Activated T-cell treated with anti-CD3 and anti-CD28 coated beads for 24 hours (primary cell): ENCODE measurements at regions not wholly inside any gene's neighbourhood (a gene's known extent, or its start where the extent isn't known, plus 50 kb on each side); places are given as distances from the start of the nearest gene placed in this dataset.
"Not testable (repeated sequence)": the region's sequence is repeated elsewhere in the genome, so short reads cannot be mapped to it uniquely, and the experiment has no call there.

Experiments
- DNase-seq: peaks from one replicate; pipeline ENCODE4 v3.0.0-alpha.2; 2020; ENCODE audit warnings: low read depth

DNA sequence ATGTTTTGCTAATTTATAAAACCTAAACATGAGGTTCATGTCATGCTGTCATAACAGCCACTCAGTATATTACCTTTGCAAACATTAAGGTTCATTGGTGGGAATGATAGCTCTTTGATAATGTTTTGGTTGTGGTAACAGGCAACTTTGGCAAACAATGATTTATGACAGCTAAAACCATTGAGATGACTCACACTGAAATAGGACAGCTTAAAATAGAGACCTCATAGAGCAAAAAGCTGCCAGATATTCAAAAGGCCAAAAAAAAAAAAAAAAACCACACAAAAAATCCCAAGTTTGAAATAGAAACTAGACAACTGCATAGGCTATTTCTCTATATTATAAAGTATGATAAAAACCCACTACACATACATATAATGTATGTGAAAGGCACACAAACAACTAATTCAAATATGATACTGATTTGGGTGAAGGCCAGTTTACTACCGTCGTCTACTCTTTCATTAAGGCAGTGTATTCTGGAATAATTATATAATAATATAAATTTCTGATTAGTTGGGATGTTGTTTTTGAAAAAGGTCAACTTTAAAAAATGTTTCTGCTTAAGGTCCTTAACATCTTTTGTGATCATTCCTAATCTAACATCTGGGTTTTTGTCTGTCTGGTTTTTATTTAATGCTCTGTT, 646.0 kb upstream of the PITX2 start:
- no peak for DNase-seq

DNA sequence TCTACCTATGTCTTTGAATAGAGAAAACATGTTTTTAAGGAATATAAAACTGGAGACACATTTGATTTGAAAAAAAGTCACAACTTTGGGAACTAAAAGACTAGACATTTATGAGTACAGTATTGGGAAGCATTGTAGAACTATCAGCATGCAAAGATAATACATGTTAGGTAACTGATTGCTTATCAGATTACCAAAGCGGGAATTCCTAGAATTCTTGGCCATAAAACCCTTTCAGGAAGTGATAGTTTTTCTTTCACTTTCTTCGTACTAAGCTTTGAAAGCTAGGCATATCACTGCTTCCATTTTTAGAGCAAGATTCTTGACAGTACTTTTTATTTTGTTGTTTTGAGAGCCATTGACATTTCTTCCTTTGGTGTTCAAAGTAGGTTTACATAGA, 646.6 kb upstream of the PITX2 start:
- no peak for DNase-seq

DNA sequence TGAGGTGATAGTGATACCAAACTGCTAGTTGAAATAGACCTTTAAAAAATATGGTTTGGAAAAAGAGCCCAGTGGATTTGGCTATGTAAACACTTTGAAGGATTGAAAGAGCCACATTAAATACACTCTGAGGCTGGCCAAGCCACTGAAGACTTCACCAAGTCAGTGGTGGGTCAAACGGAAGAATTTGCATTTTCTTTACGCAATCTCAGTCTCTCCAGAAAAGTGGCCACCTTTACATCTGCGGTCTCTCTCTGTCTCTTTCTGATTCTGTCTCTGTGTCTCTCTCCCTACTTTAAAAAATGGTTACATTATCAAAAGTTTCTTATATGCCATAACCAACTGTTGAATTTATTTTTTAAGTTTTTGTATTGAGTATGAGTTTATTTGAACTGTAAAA, 651.2 kb upstream of the PITX2 start:
- no peak for DNase-seq

DNA sequence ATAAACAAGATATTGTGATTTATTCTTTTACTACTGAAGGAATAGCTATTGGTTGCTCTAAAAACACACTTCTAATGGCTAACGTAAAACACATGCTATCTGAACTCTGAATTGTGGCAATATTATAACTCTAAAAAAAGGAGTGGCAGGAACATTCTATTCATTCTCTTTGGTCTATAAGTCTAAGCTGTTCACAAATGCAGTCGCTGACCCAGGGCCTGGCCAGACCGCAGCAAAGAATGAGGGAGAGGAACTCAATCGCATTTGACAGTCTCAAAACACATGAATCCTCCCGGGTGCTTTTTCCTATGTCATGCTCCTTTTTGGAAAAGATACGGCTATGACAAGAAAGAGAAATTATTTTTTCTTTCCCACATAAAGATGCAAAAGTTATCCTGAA, 651.6 kb upstream of the PITX2 start:
- DNase-seq: no peak

DNA sequence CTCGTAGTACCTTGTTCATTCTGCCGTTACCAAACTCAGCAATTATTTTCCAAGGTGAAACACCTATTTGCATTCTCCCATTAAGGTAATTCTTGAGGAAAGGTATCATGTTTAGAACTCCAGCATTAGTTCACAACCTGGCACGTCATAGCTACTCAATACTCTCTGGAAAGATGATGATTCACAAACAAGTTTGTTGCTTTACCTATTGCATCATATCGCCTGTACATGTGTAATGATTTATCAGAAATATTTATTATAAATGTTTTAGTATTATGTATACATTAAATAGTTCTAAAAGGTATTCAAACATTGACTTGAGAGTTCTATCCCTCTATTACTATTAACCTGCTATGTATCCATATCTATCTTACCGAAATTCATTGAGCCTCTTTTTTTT, 658.3 kb upstream of the PITX2 start:
- DNase-seq: no peak

DNA sequence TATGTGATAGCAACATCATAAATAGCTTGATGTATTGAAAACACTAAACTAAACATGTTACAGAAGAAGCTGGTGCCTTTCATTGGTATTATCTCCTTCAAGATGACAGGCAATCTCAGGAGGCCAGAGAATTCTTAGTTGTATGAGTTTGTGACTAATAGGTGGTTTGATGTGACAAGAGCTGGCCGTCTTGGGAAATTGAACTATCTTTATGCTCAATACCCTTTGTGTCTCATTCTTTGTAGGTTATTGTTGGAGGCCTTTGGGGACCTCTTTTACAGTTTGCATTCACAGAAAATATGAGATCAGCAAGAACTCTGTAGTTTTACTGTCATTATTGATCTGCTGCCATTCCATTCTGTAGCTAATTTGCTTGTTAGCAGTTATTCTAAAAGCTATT, 659.2 kb upstream of the PITX2 start:
- DNase-seq: no peak

DNA sequence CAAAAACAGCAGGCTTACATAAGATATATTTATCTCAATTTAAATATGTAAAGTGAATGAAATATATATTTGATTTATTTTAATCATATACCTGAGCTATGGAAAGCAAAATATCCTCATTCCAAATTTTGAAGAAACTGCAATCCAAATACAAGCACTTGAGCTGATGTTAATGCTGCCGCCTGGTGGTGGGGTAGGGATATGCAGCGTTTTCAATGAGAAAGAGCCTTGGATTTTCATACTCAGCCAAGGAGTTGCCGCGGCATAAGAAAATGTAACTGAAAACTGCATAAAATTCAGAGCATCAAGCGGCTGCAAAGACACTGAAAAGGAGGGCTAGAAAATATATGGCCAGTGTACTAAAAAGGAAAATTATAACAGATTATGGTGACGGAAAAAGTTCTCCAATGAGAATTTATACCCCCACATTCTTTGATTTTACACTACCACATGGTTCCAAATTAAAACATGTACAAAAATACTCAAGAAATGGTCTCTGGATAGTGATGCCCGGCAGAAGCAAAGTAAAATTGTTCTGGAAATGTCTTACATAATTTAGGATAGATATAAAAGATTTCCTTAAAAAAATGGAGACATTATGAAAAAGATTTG, 660.3 kb upstream of the PITX2 start:
- DNase-seq: peak; percentile 12

DNA sequence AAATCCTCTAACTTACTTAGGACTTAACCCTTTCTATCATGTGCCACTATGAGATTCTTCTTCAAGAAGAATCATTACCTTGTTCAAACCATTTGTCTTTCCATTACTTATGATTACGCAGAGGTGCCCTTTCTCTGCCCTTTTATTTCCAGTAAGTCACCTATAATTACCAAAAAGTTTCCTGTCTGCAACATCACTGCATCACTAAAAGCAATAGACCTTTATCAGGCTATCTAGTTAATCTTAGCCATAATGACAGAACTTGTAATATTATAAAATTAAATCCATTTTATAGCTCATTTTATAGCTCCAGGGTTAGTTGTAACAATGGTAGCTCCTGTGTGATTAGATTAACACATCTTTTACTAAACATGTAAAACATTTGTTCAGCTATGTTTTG, 673.6 kb upstream of the PITX2 start:
- no peak for DNase-seq

DNA sequence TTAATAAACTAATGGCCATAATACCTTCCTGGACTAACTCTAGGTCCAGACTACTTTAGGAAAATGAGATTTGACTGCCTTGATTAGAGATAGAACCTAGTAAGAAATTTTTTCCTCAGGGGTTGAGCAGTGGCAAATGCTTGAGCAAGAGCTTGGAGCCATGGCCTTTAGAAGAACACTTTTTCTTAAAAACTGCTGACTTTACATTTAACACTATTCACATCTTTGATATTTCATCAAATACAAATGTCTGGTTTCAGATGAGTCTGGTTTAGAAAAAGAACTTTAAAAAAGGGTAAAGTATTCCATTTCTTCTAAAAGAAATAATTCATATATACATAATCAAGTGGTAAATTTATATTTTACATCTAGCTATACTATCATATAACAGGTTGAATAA, 680.9 kb upstream of the PITX2 start:
- DNase-seq: no peak

DNA sequence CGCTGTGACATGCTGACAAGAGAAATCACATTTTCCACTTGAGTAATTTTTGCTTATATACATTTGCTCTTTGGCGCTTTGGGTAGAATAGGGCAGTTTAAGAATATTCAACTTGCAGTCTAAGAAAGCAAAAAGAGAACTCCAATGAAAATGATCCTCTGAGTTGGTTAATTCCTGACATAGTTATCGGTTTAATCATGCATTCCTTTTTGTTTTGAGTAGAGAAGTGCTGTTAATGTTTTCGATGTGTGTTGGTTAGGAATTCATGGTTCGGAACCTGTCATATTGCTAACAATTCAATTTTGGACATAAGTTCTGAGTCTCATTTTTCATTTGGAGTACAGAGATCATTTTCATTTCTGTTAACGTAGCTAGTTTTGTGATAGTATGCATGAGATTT, 700.6 kb upstream of the PITX2 start:
- no peak for DNase-seq

DNA sequence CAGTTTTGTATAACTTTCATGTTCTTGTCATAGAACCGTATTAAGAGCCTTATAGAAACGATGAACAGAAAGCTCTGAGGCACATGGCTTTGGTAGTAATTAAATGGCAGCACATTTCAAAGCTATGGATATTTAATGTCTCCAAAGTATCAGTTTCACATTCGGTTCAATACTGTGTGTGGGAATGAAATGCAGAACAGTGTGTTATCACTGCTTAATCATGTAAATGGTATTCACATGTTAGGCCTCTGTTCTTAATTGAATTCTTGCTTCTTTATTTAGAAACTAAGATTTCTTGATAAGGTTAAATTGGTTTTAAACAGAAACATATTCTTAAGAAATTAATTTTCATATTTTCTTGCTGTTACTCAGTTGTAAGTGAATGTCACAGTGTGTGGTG, 701.0 kb upstream of the PITX2 start:
- DNase-seq: no peak

DNA sequence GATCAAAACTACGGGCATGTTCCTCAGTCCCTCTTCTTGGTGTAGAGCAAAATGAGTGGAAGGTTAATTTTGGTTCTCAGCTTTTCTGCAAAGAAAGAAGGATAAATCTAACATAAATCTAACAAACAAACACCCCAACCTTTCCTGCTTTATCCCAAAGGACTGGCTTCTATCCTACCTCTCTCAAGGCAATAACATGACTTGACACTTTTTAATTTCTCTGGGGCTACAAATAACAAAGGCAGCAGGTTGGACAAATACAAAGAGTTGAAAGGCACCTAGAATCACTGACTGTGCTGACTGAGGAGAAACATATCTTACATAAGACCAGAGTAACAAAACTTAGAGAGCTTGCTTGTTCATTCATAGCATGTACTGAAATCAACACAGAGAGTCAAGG, 703.6 kb upstream of the PITX2 start:
- DNase-seq: no peak

DNA sequence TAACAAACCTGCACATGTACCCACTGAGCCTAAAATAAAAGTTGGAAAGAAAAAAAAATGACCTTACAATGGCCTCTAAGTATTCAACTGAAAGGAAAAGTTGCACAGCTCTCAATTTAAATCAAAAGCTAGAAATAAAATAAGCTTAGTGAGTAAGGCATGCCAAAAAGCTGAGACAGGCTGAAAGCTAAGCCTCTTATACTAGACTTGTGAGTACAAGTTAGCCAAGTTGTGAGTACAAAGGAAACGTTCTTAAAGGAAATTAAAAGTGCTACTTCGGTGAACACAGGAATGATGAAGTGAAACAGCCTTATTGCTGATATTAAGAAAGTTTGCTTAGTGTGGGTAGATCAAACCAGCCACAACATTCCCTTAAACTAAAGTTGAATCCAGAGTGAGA, 707.9 kb upstream of the PITX2 start:
- no peak for DNase-seq

DNA sequence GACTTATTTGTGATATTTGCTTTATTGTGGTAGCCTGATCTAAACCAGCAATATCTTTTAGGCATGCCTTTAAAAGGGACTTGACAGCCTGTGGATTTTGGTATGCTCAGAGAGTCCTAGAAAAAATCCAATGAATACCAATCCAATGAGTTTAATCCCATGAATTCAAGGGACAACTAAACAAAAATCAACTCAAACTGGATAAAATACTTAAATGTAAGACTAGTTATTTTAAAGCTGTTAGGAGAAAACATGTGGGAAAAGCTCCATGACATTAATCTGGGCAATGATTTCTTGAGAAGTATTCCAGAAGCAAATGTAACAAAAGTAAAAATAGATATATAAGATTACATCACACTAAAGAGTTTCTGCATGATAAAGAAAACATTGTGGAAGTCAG, 711.5 kb upstream of the PITX2 start:
- no peak for DNase-seq

DNA sequence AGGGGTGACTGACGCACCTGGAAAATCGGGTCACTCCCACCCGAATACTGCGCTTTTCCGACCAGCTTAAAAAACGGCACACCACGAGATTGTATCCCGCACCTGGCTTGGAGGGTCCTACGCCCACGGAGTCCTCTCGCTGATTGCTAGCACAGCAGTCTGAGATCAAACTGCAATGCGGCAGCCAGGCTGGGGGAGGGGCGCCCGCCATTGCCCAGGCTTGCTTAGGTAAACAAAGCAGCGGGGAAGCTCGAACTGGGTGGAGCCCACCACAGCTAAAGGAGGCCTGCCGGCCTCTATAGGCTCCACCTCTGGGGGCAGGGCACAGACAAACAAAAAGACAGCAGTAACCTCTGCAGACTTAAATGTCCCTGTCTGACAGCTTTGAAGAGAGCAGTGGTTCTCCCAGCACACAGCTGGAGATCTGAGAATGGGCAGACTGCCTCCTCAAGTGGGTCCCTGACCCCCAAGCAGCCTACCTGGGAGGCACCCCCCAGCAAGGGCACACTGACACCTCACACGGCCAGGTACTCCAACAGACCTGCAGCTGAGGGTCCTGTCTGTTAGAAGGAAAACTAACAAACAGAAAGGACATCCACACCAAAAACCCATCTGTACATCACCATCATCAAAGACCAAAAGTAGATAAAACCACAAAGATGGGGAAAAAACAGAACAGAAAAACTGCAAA, 714.5 kb upstream of the PITX2 start:
- DNase-seq: not testable (repeated sequence)

DNA sequence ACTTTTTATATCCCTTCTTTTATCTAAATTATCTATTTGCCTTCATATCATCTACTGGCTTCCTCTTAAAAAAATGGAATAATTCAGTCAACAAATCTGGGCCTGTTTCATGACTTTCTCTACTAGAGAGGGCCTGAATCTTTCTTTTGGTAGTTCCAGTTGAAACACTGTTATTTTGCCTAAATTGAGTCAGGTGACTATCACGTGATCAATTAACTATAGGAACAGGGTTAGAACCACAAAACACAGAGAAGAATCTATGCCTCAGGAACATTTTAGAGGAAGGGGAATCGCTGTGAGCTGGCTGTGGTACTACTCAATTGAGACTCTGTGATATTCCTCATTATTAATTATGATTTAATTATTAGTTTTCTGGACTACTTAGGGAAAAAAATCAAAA, 736.7 kb upstream of the PITX2 start:
- DNase-seq: no peak

DNA sequence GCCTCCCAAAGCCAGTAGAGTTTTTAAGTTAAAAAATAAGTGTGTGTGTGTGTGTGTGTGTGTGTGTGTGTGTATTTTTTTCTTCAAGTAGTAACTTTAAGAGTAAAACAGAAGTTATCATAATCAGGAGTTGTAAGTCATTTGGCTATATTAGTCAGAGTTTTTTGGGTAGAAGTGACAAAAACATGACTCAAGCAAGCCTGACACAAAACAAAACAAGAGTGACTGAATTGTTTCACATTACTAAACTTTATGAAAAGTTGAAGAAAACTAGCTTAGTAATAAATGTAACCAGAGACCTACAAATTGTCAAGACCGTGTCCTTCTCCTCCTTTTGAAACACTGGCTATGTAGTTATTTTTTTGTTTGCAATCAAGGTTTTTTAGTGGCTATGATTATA, 738.0 kb upstream of the PITX2 start:
- no peak for DNase-seq

DNA sequence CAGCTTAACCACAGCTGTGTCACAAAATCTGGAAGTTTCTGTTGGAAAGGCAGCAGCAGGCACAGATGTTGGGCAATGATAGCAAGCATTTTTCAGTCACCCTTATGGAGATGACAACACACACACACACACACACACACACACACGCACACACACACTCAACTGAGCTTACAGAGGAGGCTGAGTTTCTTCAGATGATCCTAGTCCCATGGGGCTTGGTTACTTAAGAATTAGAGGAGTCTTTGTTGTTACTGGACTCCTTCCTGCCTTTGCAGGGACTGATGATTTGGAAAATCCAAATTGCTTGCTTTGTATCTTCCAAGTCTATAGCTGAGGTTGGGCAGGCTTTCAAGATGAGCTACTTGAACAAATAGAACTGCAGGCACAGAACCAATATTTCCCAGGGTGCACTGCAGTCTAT, 740.1 kb upstream of the PITX2 start:
- DNase-seq: no peak

DNA sequence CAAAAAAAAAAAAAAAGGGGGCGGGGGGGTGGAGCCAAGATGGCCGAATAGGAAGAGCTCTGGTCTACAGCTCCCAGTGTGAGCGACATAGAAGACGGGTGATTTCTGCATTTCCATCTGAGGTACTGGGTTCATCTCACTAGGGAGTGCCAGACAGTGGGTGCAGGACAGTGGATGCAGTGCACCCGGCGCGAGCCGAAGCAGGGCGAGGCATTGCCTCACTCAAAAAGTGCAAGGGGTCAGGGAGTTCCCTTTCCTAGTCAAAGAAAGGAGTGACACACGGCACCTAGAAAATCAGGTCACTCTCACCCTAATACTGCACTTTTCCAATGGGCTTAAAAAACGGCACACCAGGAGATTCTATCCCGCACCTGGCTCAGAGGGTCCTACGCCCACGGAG, 755.0 kb upstream of the PITX2 start:
- DNase-seq: not testable (repeated sequence)

DNA sequence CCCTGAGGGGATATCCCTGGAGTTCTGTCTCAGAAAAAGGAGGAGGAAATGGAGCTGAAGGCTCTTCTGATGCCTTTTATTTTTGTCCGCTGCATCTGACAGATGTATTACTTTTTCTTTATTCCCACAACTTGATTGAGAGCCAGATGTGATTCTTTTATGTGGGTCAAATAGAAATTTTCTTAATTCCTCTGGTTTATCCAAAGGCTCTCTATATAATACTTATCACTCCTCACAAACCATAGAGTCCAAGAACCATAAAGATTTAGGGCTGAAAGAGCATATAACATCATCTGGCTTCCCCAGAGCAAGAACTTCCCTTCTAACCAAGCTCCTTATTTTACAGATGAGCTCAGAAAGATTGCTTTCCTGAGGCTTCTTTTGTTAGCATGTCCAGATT, 756.7 kb upstream of the FAM241A start:
- no peak for DNase-seq

DNA sequence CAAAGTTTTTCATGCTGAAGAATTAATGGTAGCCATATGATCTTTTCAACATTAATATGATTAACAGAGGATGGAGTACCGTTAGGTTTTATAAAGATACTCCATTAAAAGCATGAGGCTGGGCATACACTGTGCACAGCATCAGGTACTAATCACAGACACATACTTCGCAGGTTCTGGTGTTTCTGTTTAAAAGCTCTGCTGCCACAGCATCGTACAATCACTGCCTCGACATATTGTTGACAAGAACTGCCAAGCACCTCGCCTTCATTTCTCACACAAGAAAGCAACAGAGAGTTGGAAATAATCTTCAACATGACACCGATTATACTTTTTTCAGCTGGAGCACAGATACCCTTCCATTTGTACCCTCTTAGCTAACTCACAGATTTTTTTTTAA, 753.4 kb upstream of the FAM241A start:
- no peak for DNase-seq

DNA sequence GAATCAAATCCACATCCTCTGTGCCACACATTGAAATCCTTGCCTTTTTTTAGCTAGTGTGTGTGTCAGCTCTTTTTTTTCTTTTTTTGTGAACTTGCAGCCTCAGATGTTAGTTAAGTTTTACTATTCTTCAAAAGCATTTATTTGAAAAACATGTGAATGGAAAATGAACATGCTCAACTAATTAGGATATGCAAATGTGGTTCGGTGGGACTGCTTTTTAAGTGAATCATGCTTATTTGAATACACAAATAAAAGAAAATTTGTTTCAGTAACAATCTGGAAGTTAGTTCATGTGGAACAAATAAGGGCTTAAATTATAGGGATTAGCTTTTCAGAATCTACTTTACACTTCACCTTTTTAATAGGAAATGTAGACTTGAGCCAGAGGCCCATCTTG, 751.5 kb upstream of the FAM241A start:
- no peak for DNase-seq

DNA sequence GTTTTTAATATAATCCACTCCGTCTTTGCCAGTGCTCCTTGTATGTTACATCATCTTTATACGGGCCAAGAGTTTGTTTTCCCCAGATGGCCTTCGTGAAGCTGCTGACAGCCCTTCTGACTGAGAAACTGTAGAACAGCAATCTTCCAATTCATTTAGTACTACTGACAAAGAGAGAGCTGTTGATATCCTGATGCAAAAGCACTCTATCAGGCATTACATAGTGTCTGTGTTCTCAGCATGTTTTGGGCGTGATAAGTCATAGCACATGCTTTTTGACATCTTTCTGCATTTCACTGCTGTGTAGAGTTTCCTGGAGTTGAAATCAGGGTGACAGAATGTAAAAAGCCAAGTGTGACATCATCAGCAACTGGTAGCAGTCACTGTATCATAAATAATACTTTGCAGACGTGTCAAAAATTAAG, 746.3 kb upstream of the FAM241A start:
- no peak for DNase-seq

DNA sequence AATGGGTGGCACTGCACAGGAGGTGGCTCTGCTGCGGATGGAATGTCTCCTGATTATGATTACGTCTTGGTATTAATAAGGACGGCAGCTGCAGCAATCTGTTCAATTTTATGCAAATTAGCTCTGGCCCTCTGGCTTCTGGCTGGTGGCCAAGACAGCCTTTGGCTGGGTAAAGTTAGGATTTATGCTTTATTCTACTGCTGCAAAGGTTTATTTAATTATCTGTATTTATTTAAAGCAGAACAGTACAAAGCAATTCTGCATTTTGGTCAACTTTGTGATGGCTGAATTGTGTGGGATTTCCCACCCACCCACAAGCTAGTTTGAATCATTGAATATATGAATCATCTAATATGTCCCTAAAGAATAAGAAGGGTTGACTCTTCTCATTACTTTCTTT, 745.6 kb upstream of the FAM241A start:
- DNase-seq: no peak
